Prostate gland (tissue), 2 donors: ENCODE measurements at regions not wholly inside any gene's neighbourhood (a gene's known extent, or its start where the extent isn't known, plus 50 kb on each side); places are given as distances from the start of the nearest gene placed in this dataset.

ENCODE experiments used
- CTCF ChIP-seq, 4 experiments: fragments of 200-600 bp in 2 of 4; fragments of 450-650 bp in 2 of 4; sonication (generic) in 2 of 4; IDR thresholded peaks; 1 replicate in 3 of 4; 2 replicates in 1 of 4; pipeline ENCODE4 v1.5.1; 2016 to 2019; ENCODE audit warnings: antibody characterized with exemption in 4 of 4, mild to moderate bottlenecking in 2 of 4, moderate library complexity in 2 of 4
- POLR2A ChIP-seq: fragments of 450-650 bp; IDR thresholded peaks from one replicate; pipeline ENCODE4 v1.6.1; 2016; ENCODE audit warnings: antibody characterized with exemption, mild to moderate bottlenecking
- POLR2AphosphoS5 ChIP-seq: sonication (generic); formaldehyde crosslinking; IDR thresholded peaks from one replicate; pipeline ENCODE4 v1.6.1; 2017; ENCODE audit warnings: antibody characterized with exemption

GRCh38 chr21:20661745-20662422 lies 336.3 kb upstream of the NCAM2 start:
- TF ChIP-seq POLR2AphosphoS5 (no peak), CTCF (IDR thresholded peaks at IDR 0.05) (no peak), POLR2A (no peak)
